ENCODE measurements at regions not wholly inside any gene's neighbourhood (a gene's known extent, or its start where the extent isn't known, plus 50 kb on each side); places are given as distances from the start of the nearest gene placed in this dataset.
"Not testable (repeated sequence)": the region's sequence is repeated elsewhere in the genome, so short reads cannot be mapped to it uniquely, and the experiment has no call there.

DNA sequence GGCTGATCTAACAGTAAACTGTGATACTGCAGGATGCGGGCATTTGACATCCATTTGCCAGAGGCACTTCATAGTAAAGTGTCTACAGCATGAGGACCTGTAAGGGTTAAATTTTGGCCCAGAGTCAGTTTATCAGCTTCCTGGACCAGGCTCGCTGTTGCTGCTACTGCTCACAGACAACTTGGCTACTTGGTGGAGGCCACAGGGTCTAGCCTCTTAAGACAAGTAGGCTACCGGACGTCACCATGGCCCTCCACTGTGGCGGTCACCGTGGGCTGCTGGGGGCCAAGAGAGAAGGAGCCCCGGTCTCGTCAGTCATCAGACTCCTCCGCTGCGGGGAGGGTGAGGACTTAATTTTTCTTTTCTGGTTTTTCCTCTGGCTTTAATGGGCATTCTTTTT lies 117.3 kb upstream of the PZP start:
- Mint-ChIP-seq H3K4me1 (ENCODE audit: low read depth) (peaks cover 10% of the 10 kb centered on the region), H3K27me3 (ENCODE audit: low read depth) (no peaks in the 10 kb centered on the region), H3K36me3 (ENCODE audit: low read depth) (no peaks in the 10 kb centered on the region), H3K4me3 (no peak overlapping the region), H3K27ac (no peak overlapping the region), H3K9me3 (no peaks in the 10 kb centered on the region)
- no peak for DNase-seq (ENCODE audit: low spot score)

GRCh38 chr12:9324782-9325181 lies 116.6 kb upstream of the PZP start:
- Mint-ChIP-seq H3K4me3 (no peak overlapping the region), H3K27ac (no peak overlapping the region), H3K36me3 (ENCODE audit: low read depth) (no peaks in the 10 kb centered on the region), H3K9me3 (no peaks in the 10 kb centered on the region), H3K27me3 (ENCODE audit: low read depth) (no peaks in the 10 kb centered on the region), H3K4me1 (ENCODE audit: low read depth) (peaks cover 10% of the 10 kb centered on the region)
- no peak for DNase-seq (ENCODE audit: low spot score)

DNA sequence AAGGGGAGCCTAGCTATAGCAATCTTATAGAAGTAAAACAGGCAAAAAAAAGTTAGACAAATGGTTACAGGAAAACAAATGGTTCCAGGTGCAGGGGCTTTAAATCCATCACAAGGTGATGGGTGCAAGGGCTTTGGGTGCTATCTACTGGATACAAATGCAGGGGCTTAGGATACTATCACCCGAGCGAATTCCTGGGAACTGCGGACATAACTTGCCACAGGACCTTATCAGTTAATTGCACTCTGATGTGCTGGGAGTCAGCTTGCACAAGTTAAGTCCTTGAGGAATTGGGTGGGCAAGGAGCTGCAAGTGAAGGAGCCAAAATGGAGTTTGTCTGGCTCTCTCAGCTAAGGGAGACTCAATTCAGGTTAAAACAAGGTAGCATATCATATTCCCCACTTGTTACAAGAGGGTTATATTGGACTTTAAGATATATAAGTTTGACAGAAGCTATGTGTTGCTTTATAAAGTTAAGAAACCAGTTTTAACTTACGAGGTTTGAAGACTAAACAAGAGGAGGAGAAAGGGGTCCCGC lies 115.0 kb upstream of the PZP start:
- Mint-ChIP-seq H3K27ac (no peak overlapping the region), H3K4me1 (ENCODE audit: low read depth) (peaks cover 10% of the 10 kb centered on the region), H3K9me3 (no peaks in the 10 kb centered on the region), H3K4me3 (no peak overlapping the region), H3K27me3 (ENCODE audit: low read depth) (no peaks in the 10 kb centered on the region), H3K36me3 (ENCODE audit: low read depth) (no peaks in the 10 kb centered on the region)
- no peak for DNase-seq (ENCODE audit: low spot score)

DNA sequence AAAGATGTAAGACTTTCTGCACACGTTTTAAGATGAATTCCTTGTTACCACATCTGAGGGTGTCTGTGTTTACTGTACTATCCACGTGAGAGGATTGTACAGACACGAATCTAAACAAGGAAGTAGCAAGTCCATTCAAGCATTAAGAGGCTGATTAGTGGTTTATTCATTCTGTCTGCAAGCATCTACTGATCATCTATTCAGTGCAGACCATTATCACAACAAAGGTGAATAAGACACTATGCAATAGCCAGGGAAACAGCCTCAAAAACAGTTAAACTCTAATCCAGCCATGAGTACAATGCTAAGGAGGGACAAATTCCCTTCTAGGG lies 111.6 kb upstream of the PZP start:
- Mint-ChIP-seq H3K36me3 (ENCODE audit: low read depth) (no peaks in the 10 kb centered on the region), H3K27me3 (ENCODE audit: low read depth) (no peaks in the 10 kb centered on the region), H3K27ac (no peak overlapping the region), H3K4me3 (no peak overlapping the region), H3K9me3 (no peaks in the 10 kb centered on the region), H3K4me1 (ENCODE audit: low read depth) (no peaks in the 10 kb centered on the region)
- no peak for DNase-seq (ENCODE audit: low spot score)

GRCh38 chr12:9319044-9319841 lies 111.0 kb upstream of the PZP start:
- no peaks in the 10 kb centered on the region for H3K9me3 Mint-ChIP-seq
- H3K27ac Mint-ChIP-seq, result no peak overlapping the region
- H3K4me3 Mint-ChIP-seq, result no peak overlapping the region
- no peak for DNase-seq (ENCODE audit: low spot score)
- H3K36me3 Mint-ChIP-seq (ENCODE audit: low read depth), result no peaks in the 10 kb centered on the region
- H3K27me3 Mint-ChIP-seq (ENCODE audit: low read depth), result no peaks in the 10 kb centered on the region
- no peaks in the 10 kb centered on the region for H3K4me1 Mint-ChIP-seq (ENCODE audit: low read depth)

- H3K9me3 Mint-ChIP-seq; H3K27me3 Mint-ChIP-seq (ENCODE audit: low read depth); H3K4me1 Mint-ChIP-seq (ENCODE audit: low read depth); H3K27ac Mint-ChIP-seq; DNase-seq (ENCODE audit: low spot score); H3K36me3 Mint-ChIP-seq (ENCODE audit: low read depth); H3K4me3 Mint-ChIP-seq: not testable (repeated sequence)
These were observed 105.3 kb upstream of the PZP start for GRCh38 chr12:9313479-9313878.

- not testable (repeated sequence) for H3K4me3 Mint-ChIP-seq; H3K9me3 Mint-ChIP-seq; H3K4me1 Mint-ChIP-seq (ENCODE audit: low read depth); DNase-seq (ENCODE audit: low spot score); H3K27ac Mint-ChIP-seq; H3K27me3 Mint-ChIP-seq (ENCODE audit: low read depth); H3K36me3 Mint-ChIP-seq (ENCODE audit: low read depth)
These were observed 104.5 kb upstream of the PZP start for GRCh38 chr12:9312406-9313392.

- not testable (repeated sequence) for H3K4me1 Mint-ChIP-seq (ENCODE audit: low read depth)
These were observed 103.3 kb upstream of the PZP start for GRCh38 chr12:9311454-9311853.

GRCh38 chr12:9310645-9311044 lies 102.5 kb upstream of the PZP start:
- H3K27me3 Mint-ChIP-seq (ENCODE audit: low read depth); H3K27ac Mint-ChIP-seq; H3K4me1 Mint-ChIP-seq (ENCODE audit: low read depth); H3K4me3 Mint-ChIP-seq; H3K9me3 Mint-ChIP-seq; H3K36me3 Mint-ChIP-seq (ENCODE audit: low read depth); DNase-seq (ENCODE audit: low spot score): not testable (repeated sequence)

More at GRCh38 chr12:9311454-9311853, 103.3 kb upstream of the PZP start:
- DNase-seq (ENCODE audit: low spot score); H3K9me3 Mint-ChIP-seq; H3K36me3 Mint-ChIP-seq (ENCODE audit: low read depth); H3K4me3 Mint-ChIP-seq; H3K27ac Mint-ChIP-seq; H3K27me3 Mint-ChIP-seq (ENCODE audit: low read depth): not testable (repeated sequence)

- H3K9me3 Mint-ChIP-seq; H3K36me3 Mint-ChIP-seq (ENCODE audit: low read depth); H3K4me1 Mint-ChIP-seq (ENCODE audit: low read depth); H3K4me3 Mint-ChIP-seq; DNase-seq (ENCODE audit: low spot score); H3K27me3 Mint-ChIP-seq (ENCODE audit: low read depth); H3K27ac Mint-ChIP-seq: not testable (repeated sequence)
These were observed 101.6 kb upstream of the PZP start for GRCh38 chr12:9309749-9310148.

- H3K4me3 Mint-ChIP-seq; DNase-seq (ENCODE audit: low spot score); H3K9me3 Mint-ChIP-seq; H3K27me3 Mint-ChIP-seq (ENCODE audit: low read depth); H3K4me1 Mint-ChIP-seq (ENCODE audit: low read depth); H3K27ac Mint-ChIP-seq; H3K36me3 Mint-ChIP-seq (ENCODE audit: low read depth): not testable (repeated sequence)
These were observed 100.5 kb upstream of the PZP start for GRCh38 chr12:9308745-9309144.

DNA sequence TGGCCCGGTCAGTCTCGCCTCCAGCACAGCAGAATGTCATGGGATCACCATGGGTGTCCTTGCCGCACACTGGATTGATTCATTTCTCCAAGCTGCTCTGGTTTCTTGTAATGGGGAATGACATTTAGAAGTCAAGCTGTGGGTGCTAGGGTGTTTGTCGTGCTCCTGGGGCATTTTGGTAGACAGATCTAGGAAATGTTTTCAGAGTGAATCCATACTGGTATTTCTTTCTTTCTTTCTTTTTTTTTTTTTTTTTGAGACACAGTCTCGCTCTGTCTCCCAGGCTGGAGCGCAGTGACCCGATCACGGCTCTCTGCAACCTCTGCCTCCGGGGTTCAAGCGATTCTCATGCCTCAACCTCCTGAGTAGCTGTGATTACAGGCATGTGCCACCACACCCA lies 100.0 kb upstream of the PZP start:
- DNase-seq (ENCODE audit: low spot score); H3K27me3 Mint-ChIP-seq (ENCODE audit: low read depth); H3K36me3 Mint-ChIP-seq (ENCODE audit: low read depth); H3K27ac Mint-ChIP-seq; H3K9me3 Mint-ChIP-seq; H3K4me1 Mint-ChIP-seq (ENCODE audit: low read depth); H3K4me3 Mint-ChIP-seq: not testable (repeated sequence)

DNA sequence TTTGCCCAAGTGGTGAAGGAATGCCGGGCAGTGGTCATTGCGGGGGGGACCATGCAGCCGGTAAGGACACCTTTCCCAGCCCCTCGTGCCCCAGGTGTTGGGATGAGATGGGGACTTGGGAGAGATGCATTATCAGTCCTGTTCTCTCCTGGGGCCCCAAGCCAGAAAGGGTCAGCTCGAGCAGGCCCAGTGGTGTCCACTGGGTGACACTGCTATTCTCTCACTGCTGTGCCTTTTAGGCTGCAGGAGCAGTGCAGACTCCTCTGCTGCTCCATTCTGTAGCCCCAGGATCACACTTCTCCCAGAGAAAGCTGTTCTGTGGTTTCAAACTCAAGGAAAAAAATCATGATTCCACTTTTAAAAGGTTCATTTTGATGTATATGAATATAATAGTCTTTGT lies 99.1 kb upstream of the PZP start:
- not testable (repeated sequence) for H3K27me3 Mint-ChIP-seq (ENCODE audit: low read depth); H3K4me1 Mint-ChIP-seq (ENCODE audit: low read depth); DNase-seq (ENCODE audit: low spot score); H3K4me3 Mint-ChIP-seq; H3K27ac Mint-ChIP-seq; H3K9me3 Mint-ChIP-seq; H3K36me3 Mint-ChIP-seq (ENCODE audit: low read depth)

GRCh38 chr12:9306004-9306403 lies 97.8 kb upstream of the PZP start:
- not testable (repeated sequence) for DNase-seq (ENCODE audit: low spot score); H3K4me1 Mint-ChIP-seq (ENCODE audit: low read depth); H3K4me3 Mint-ChIP-seq; H3K27me3 Mint-ChIP-seq (ENCODE audit: low read depth); H3K9me3 Mint-ChIP-seq; H3K27ac Mint-ChIP-seq; H3K36me3 Mint-ChIP-seq (ENCODE audit: low read depth)

All from T-helper 2 cell treated with Interferon-gamma antibody and Interleukin-4, amounts not matched to agents 5 μg/mL and 100 μg/mL, for 36 hours (primary cell).